ENCODE measurements at regions not wholly inside any gene's neighbourhood (a gene's known extent, or its start where the extent isn't known, plus 50 kb on each side); places are given as distances from the start of the nearest gene placed in this dataset.
"Not testable (repeated sequence)": the region's sequence is repeated elsewhere in the genome, so short reads cannot be mapped to it uniquely, and the experiment has no call there.

GRCh38 chr5:163889369-163889768 lies 383.9 kb downstream of the MAT2B start:
- no peak for DNase-seq

- no peak for DNase-seq
These were observed 384.8 kb downstream of the MAT2B start for GRCh38 chr5:163890261-163890660.

- DNase-seq, result no peak
These were observed 387.9 kb downstream of the MAT2B start for GRCh38 chr5:163893281-163893680.

- DNase-seq, result no peak
These were observed 389.2 kb downstream of the MAT2B start for GRCh38 chr5:163894645-163895044.

- no peak for DNase-seq
These were observed 393.5 kb downstream of the MAT2B start for GRCh38 chr5:163898873-163899272.

GRCh38 chr5:163907783-163908182 lies 402.4 kb downstream of the MAT2B start:
- DNase-seq, result peak; percentile 25 to 35

GRCh38 chr5:163908253-163908652 lies 402.8 kb downstream of the MAT2B start:
- DNase-seq, result no peak

GRCh38 chr5:163910226-163910625 lies 404.8 kb downstream of the MAT2B start:
- no peak for DNase-seq

GRCh38 chr5:163912046-163912445 lies 406.6 kb downstream of the MAT2B start:
- DNase-seq, result no peak

- DNase-seq, result no peak
These were observed 408.1 kb downstream of the MAT2B start for GRCh38 chr5:163913548-163913947.

- DNase-seq, result peak; percentile 92 to 93
These were observed 409.5 kb downstream of the MAT2B start for GRCh38 chr5:163914910-163915309.

- peak; percentile 87 for DNase-seq
These were observed 410.1 kb downstream of the MAT2B start for GRCh38 chr5:163915481-163915961.

- peak; percentile 20 to 35 for DNase-seq
These were observed 411.0 kb downstream of the MAT2B start for GRCh38 chr5:163916376-163916775.

GRCh38 chr5:163916861-163917260 lies 411.4 kb downstream of the MAT2B start:
- no peak for DNase-seq

- no peak for DNase-seq
These were observed 412.3 kb downstream of the MAT2B start for GRCh38 chr5:163917747-163918146.

GRCh38 chr5:163934990-163935389 lies 429.6 kb downstream of the MAT2B start:
- DNase-seq, result not testable (repeated sequence)

- no peak for DNase-seq
These were observed 433.2 kb downstream of the MAT2B start for GRCh38 chr5:163938595-163938994.

- DNase-seq, result no peak
These were observed 435.7 kb downstream of the MAT2B start for GRCh38 chr5:163941079-163941478.

GRCh38 chr5:163943546-163943945 lies 438.1 kb downstream of the MAT2B start:
- no peak for DNase-seq

- DNase-seq, result peak in 1 of 2 experiments; percentile 0
These were observed 439.3 kb downstream of the MAT2B start for GRCh38 chr5:163944738-163945137.

- DNase-seq, result no peak
These were observed 442.6 kb downstream of the MAT2B start for GRCh38 chr5:163947848-163948666.

GRCh38 chr5:163950248-163950647 lies 444.8 kb downstream of the MAT2B start:
- DNase-seq, result no peak

- DNase-seq, result no peak
These were observed 445.6 kb downstream of the MAT2B start for GRCh38 chr5:163951069-163951468.

- no peak for DNase-seq
These were observed 448.5 kb downstream of the MAT2B start for GRCh38 chr5:163953901-163954300.

GRCh38 chr5:163961230-163961629 lies 455.8 kb downstream of the MAT2B start:
- not testable (repeated sequence) for DNase-seq

Data from NCI-H526 (cell line).